ENCODE measurements at regions not wholly inside any gene's neighbourhood (a gene's known extent, or its start where the extent isn't known, plus 50 kb on each side); places are given as distances from the start of the nearest gene placed in this dataset.
"Not testable (repeated sequence)": the region's sequence is repeated elsewhere in the genome, so short reads cannot be mapped to it uniquely, and the experiment has no call there.

GRCh38 chr1:222948079-222948478, 133.2 kb downstream of the DISP1 start:
- DNase-seq (ENCODE audit: low read depth in 2 of 2): no peak

GRCh38 chr1:222950892-222951291, 136.1 kb downstream of the DISP1 start:
- DNase-seq (ENCODE audit: low read depth in 2 of 2): no peak

- no peak for DNase-seq (ENCODE audit: low read depth in 2 of 2)
These were observed 138.7 kb downstream of the DISP1 start for GRCh38 chr1:222953585-222953984.

GRCh38 chr1:222955964-222956363, 141.1 kb downstream of the DISP1 start:
- DNase-seq (ENCODE audit: low read depth in 2 of 2): no peak

GRCh38 chr1:222956601-222957000, 141.8 kb downstream of the DISP1 start:
- no peak for DNase-seq (ENCODE audit: low read depth in 2 of 2)

- no peak for DNase-seq (ENCODE audit: low read depth in 2 of 2)
These were observed 152.8 kb downstream of the DISP1 start for GRCh38 chr1:222967466-222968240.

- DNase-seq (ENCODE audit: low read depth in 2 of 2): no peak
These were observed 155.2 kb downstream of the DISP1 start for GRCh38 chr1:222970040-222970439.

- DNase-seq (ENCODE audit: low read depth in 2 of 2): no peak
These were observed 155.9 kb downstream of the DISP1 start for GRCh38 chr1:222970711-222971110.

- no peak for DNase-seq (ENCODE audit: low read depth in 2 of 2)
These were observed 156.3 kb downstream of the DISP1 start for GRCh38 chr1:222971146-222971545.

GRCh38 chr1:222973561-222973960, 158.7 kb downstream of the DISP1 start:
- DNase-seq (ENCODE audit: low read depth in 2 of 2): no peak

- DNase-seq (ENCODE audit: low read depth in 2 of 2): no peak
These were observed 159.7 kb downstream of the DISP1 start for GRCh38 chr1:222974496-222974895.

GRCh38 chr1:222975472-222976122, 160.8 kb downstream of the DISP1 start:
- DNase-seq (ENCODE audit: low read depth in 2 of 2): no peak

- no peak for DNase-seq (ENCODE audit: low read depth in 2 of 2)
These were observed 161.6 kb downstream of the DISP1 start for GRCh38 chr1:222976453-222976852.

GRCh38 chr1:222977294-222977693, 162.5 kb downstream of the DISP1 start:
- not testable (repeated sequence) for DNase-seq (ENCODE audit: low read depth in 2 of 2)

- DNase-seq (ENCODE audit: low read depth in 2 of 2): no peak
These were observed 163.5 kb downstream of the TLR5 start for GRCh38 chr1:222979561-222979960.

- DNase-seq (ENCODE audit: low read depth in 2 of 2): no peak
These were observed 155.4 kb downstream of the TLR5 start for GRCh38 chr1:222987674-222988076.

GRCh38 chr1:222989443-222989842, 153.6 kb downstream of the TLR5 start:
- DNase-seq (ENCODE audit: low read depth in 2 of 2): no peak

GRCh38 chr1:222991177-222991576, 151.9 kb downstream of the TLR5 start:
- no peak for DNase-seq (ENCODE audit: low read depth in 2 of 2)

GRCh38 chr1:222991908-222992307, 151.1 kb downstream of the TLR5 start:
- no peak for DNase-seq (ENCODE audit: low read depth in 2 of 2)

GRCh38 chr1:222994511-222995235, 148.4 kb downstream of the TLR5 start:
- DNase-seq (ENCODE audit: low read depth in 2 of 2): no peak

- DNase-seq (ENCODE audit: low read depth in 2 of 2): no peak
These were observed 147.8 kb downstream of the TLR5 start for GRCh38 chr1:222995236-222995580.

- no peak for DNase-seq (ENCODE audit: low read depth in 2 of 2)
These were observed 147.3 kb downstream of the TLR5 start for GRCh38 chr1:222995620-222996309.
